GM12874 (cell line): ENCODE measurements at regions not wholly inside any gene's neighbourhood (a gene's known extent, or its start where the extent isn't known, plus 50 kb on each side); places are given as distances from the start of the nearest gene placed in this dataset.

Source experiments
- CTCF ChIP-seq: IDR thresholded peaks from 2 replicates; pipeline ENCODE4 v1.5.1; 2011; ENCODE audit warnings: low read depth, mild to moderate bottlenecking, control low read depth, low read length, moderate library complexity; ENCODE audit not compliant: insufficient read depth

- no peak for TF ChIP-seq CTCF
Measured at GRCh38 chr21:36582271-36582670, 102.3 kb upstream of the CLDN14 start.

- no peak for TF ChIP-seq CTCF
Measured at GRCh38 chr21:36583591-36583990, 103.7 kb upstream of the CLDN14 start.

GRCh38 chr21:36584980-36585940 is 105.3 kb upstream of the CLDN14 start:
- peak; percentile 27; the same call in 1 of the 2 replicates for TF ChIP-seq CTCF

GRCh38 chr21:36587388-36587787 is 107.5 kb upstream of the CLDN14 start:
- TF ChIP-seq CTCF: no peak

- TF ChIP-seq CTCF: peak; percentile 67
Measured at GRCh38 chr21:36589352-36589971, 109.5 kb upstream of the SIM2 start.

GRCh38 chr21:36591326-36591970 is 107.5 kb upstream of the SIM2 start:
- TF ChIP-seq CTCF: no peak

- no peak for TF ChIP-seq CTCF
Measured at GRCh38 chr21:36596174-36596573, 102.7 kb upstream of the SIM2 start.
